RCC 7860 (cell line): ENCODE measurements at regions not wholly inside any gene's neighbourhood (a gene's known extent, or its start where the extent isn't known, plus 50 kb on each side); places are given as distances from the start of the nearest gene placed in this dataset.

Experiments used
- DNase-seq: peaks from one replicate; pipeline ENCODE4 v3.0.0-alpha.2; 2015; ENCODE audit warnings: low spot score
- FAIRE-seq: peaks from 2 replicates; lab custom pipeline; 2012; peaks lifted over from hg19 to GRCh38; lab: Jason Lieb, UNC

DNA sequence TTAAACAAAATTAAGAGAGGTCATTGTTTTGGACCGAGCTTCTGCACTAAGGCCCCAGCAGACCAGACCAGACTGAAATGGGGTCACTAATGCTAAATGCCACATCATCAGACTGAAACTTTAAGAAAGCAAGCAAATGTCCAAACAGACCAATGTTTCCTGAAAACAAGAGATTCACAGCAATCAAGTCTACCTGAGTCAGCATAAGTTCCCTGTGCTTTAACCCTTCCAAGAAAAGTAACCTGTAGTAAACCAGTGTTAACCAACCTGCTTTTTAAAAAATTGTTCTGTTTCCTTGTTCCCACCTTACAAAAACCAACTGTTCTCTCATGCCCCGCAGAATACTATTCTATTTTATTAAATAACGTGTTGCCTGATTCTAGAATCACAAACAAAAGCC, 241.1 kb upstream of the GADL1 start:
- no peak for FAIRE-seq
- no peak for DNase-seq

DNA sequence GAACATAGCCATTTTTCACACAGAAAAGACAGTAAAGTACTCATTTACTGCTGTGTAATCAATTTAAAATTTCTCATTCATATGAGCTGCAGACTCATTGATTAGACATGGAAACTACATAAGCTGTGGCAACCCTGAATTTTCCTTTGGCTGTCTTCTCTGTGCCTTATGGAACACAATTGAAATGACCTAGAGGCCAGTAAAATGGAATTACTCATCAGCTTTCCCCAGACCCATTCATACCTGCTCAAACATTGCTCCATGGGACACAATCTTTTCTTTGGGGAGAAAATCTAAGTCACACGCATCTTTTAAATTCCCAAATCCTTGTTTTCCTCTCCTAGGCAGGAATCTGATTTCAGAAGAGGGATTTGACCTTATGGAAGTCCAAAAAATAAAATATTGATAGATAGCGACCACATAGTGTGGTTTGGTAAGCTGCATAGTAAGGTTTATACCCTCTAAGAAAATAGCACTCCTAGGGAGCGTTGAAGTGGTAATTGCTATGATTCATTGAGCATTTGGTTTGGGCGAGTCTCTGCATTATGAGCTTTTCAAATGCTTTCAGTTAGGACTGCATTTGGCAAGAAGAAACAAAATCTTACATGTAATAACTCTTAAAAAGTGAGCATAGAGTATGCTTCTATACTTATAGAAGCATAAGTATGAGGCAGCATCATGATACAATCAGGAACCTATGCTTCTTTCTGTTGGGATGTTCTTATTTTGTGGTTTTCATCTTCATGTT, 243.4 kb upstream of the GADL1 start:
- FAIRE-seq (no peak), DNase-seq (no peak)

DNA sequence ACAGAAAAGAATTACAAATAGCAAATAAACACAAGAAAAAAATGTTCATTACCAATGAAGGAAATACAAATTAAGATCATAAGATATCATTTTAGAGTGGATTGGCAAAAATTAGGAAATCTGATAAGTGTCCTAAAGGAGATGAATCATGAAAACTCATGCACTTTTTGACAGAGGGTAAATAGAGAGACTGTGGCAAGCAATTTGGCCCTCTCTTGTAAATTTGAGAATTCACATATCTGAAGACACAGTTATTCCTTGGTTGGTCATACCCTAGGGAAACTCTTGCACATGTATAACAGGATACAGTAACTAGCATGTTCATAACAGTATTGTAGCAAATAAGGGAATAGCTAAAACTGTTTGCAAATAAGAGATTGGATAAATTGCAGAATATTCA, 246.0 kb upstream of the GADL1 start:
- FAIRE-seq (no peak), DNase-seq (no peak)

GRCh38 chr3:31142139-31142538, 247.7 kb upstream of the GADL1 start:
- FAIRE-seq (no peak), DNase-seq (no peak)

- DNase-seq (no peak), FAIRE-seq (no peak)
Observed at GRCh38 chr3:31142543-31142942, 248.1 kb upstream of the GADL1 start.

- no peak for DNase-seq
- no peak for FAIRE-seq
Observed at GRCh38 chr3:31145062-31145461, 250.6 kb upstream of the GADL1 start.

- DNase-seq (no peak), FAIRE-seq (no peak)
Observed at GRCh38 chr3:31147550-31147949, 253.1 kb upstream of the GADL1 start.

GRCh38 chr3:31157047-31157694, 262.7 kb upstream of the GADL1 start:
- FAIRE-seq (no peak), DNase-seq (no peak)

DNA sequence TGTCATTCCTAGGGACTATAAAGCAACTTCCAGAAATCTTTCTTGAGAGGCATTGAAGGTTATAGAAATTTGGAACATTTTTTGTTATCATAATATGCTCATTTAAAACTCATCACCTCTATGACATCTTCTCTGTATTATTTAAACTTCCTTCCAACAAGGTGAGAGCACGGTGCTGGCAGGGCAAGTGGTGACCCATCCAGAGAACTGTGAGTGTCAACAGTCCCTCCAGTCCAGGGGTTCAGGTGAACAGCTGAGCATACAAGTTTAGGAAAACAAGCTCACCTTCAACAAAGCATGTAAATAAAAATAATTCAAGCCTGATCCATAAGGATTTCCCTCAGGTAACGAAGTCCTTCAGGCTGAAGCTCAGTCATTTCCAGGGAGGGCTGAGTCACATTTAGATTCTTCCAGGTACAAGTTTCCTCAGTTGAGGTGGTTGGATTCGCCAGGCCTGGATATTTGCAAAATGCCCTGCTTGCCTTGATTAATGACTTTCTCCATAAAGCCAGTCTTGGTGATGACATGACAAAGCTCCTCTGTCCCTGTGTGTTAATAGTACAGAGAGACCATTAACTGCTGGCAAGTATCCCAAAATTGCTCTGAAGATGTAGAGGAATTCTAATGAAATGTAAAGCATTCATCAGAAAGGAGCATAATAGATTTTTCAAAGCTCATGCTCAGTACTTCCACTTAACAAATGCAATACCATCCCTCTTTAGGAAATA, 263.6 kb upstream of the GADL1 start:
- DNase-seq (no peak), FAIRE-seq (no peak)

GRCh38 chr3:31159331-31160039, 265.0 kb upstream of the GADL1 start:
- FAIRE-seq (no peak), DNase-seq (no peak)

GRCh38 chr3:31161889-31162288, 267.4 kb upstream of the GADL1 start:
- FAIRE-seq = no peak
- DNase-seq = no peak

DNA sequence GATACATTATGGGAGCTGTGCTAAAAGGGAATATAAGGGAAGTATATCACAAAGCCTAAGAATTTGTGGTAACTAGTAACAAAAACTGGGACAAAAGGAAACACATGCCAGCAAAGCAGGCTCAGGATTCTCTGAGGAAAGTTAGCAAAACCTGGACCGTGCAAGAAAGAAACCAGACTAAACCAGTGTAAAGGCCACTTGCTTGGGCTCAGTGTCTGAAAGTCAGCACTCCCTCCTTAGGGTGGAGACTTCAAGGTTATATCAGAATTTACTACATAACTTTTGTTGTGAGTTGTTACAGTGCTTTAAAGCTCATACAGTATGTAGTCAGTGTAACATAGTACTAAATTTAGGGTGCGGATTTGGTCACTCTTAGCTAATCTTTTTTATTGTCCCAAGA, 269.9 kb upstream of the GADL1 start:
- DNase-seq (no peak), FAIRE-seq (no peak)

DNA sequence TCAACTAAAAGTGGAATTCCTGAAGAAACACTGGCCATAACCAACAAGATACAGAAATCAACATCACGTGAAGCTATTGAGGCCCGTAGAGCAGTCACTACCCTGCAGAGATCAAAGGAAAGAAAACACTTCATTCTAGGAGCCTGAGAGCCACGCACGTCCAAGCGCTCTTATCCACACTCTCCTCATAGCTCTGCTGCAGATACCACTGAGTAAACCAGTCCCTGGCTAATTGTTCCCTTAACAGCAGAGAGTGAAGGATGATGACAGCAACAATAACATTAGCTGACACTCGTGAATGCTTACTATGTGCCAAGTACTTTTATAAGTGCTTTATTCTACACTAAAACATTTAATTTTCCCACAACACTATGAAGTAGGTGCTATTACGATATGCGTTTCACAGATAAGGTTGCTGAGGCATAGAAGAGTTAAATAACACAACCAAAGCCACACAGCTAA, 271.0 kb upstream of the GADL1 start:
- DNase-seq = no peak
- no peak for FAIRE-seq

GRCh38 chr3:31166249-31166885, 271.9 kb upstream of the GADL1 start:
- no peak for FAIRE-seq
- DNase-seq = peak; percentile 26

- FAIRE-seq = no peak
- DNase-seq = no peak
Observed at GRCh38 chr3:31167666-31168065, 273.2 kb upstream of the GADL1 start.

- no peak for FAIRE-seq
- DNase-seq = peak; percentile 54
Observed at GRCh38 chr3:31170932-31171670, 276.6 kb upstream of the GADL1 start.

DNA sequence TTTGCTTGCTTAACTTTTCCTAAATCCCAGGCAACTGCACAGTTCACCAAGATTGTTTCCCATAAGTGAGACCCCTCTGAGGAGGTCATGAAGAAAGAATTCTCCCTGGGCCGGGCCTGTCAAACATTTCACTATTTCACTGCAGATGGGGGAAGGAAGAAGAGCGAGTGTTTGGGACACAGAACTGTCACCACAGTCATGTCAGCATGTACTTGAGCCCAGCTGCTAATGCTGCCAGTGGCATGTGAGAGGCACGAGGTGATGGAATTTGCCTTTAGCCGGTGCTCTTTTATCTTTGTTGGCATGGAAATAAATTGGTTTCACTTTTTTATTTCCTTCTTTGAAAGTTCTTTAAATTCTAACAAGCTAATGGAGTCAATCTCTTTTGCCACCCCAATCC, 277.9 kb upstream of the GADL1 start:
- no peak for DNase-seq
- FAIRE-seq = no peak

GRCh38 chr3:31173118-31173718, 278.8 kb upstream of the GADL1 start:
- DNase-seq = no peak
- FAIRE-seq = no peak

DNA sequence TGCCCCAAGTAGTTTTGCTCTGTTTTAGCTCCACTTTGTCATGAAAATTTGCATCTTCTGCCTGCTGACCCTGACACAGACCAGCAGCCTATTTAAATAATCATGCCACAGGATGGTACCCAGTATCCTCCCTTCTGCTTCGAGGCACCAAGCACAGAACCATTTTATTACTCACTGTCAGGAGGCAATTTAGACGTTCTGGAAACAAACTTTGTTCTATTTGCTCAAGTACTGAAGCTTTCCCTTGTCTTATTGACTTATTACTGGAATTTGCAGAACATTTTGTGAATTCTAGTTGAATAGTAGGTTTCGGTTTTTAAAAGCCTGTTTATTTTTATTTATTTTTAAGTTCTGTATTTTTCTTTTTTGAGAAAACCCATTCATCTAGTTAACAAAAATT, 279.6 kb upstream of the GADL1 start:
- FAIRE-seq = no peak
- no peak for DNase-seq

DNA sequence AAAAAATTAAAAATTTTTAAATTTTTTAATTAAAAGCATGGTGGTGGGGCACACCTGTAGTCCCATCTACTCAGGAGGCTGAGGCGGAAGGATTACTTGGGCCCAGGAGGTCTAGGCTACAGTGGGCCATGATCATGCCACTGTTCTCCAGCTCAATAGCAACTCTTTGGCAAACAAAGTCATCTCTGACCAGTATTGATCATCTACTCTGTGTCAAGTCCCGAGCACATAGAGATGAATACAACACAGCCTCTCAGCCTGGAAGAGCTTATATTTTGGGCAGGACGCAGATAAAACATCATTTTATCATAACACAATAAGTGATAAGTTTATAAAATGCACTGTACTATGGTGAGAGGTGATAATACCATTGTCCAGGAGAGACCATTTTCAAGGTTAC, 281.6 kb upstream of the GADL1 start:
- DNase-seq (no peak), FAIRE-seq (no peak)
